Tibial nerve (tissue), 3 donors: ENCODE measurements at regions not wholly inside any gene's neighbourhood (a gene's known extent, or its start where the extent isn't known, plus 50 kb on each side); places are given as distances from the start of the nearest gene placed in this dataset.

Experiments
- CTCF ChIP-seq, 5 experiments: fragments of 200-600 bp in 3 of 5; fragments of 450-650 bp in 2 of 5; sonication (generic) in 3 of 5; IDR thresholded peaks; one replicate each; pipeline ENCODE4 v1.5.1; 2016 to 2019; ENCODE audit warnings: antibody characterized with exemption in 5 of 5, mild to moderate bottlenecking in 3 of 5, moderate library complexity in 2 of 5
- POLR2A ChIP-seq, 2 donors: fragments of 450-650 bp; IDR thresholded peaks; one replicate each; pipeline ENCODE4 v1.6.1; 2017; ENCODE audit warnings: antibody characterized with exemption in 2 of 2, mild to moderate bottlenecking in 2 of 2, moderate library complexity in 2 of 2

DNA sequence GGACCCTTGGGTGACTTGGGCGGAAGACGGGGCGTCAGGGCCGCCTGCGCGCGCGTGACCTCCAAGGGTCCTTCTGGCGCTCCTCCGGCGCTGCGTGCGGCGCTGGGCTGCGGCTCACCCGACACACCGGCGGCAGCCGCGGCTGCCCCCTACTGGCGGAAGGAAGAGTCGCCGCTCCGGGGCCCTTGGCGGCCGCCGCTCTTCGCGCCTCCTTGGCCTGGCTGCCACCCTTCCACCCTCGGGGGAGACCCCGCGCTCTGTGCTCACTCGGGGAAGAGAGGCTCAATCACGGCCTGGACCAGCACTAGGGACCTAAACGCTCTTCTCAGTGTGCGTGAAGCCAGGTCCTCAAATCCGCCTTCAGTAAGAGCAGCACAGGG, 89.7 kb downstream of the DMRTA2 start:
- TF ChIP-seq CTCF (IDR thresholded peaks at IDR 0.05) (peak in 4 of 5 experiments; percentile 20 to 76 (median 44)), POLR2A (IDR thresholded peaks at IDR 0.05) (no peak)
